ENCODE measurements at regions not wholly inside any gene's neighbourhood (a gene's known extent, or its start where the extent isn't known, plus 50 kb on each side); places are given as distances from the start of the nearest gene placed in this dataset.

DNA sequence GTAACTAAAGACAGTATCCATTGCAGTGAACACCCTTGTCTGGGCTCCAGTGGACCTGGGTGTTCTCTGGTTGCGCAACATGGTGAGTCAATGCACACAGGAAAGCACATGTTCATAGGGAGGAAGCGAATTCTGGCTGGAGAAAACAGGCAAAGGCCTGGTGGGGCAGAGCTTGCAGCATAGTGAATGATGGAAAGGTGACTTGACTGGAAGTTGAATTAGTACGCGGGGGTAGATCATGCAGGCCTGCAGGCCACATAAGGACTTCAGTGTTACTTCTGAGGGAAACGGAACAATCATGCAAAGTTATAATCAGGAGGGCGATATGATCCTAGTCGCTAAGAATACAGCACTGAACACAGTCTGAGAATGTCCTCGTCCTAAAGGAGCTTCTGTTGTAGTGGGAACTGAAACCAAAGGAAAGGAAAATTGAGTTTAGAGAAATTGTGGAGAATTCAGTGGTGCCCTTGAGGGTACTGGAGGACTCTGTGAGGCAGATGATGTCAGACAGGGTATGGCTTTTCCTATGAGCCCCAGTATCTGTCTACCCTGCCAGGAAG lies 71.9 kb upstream of the RANBP3L start:
- peak overlapping the region; percentile 37 for H3K27ac ChIP-seq (replicated peaks)
- TF ChIP-seq GABPA (IDR thresholded peaks at IDR 0.05; ENCODE audit: low read depth): no peak
- peak; percentile 53; the same call in 1 of the 2 replicates for TF ChIP-seq SPI1 (IDR thresholded peaks at IDR 0.05; ENCODE audit: borderline replicate concordance, low read depth)
- TF ChIP-seq, protein P1, sequence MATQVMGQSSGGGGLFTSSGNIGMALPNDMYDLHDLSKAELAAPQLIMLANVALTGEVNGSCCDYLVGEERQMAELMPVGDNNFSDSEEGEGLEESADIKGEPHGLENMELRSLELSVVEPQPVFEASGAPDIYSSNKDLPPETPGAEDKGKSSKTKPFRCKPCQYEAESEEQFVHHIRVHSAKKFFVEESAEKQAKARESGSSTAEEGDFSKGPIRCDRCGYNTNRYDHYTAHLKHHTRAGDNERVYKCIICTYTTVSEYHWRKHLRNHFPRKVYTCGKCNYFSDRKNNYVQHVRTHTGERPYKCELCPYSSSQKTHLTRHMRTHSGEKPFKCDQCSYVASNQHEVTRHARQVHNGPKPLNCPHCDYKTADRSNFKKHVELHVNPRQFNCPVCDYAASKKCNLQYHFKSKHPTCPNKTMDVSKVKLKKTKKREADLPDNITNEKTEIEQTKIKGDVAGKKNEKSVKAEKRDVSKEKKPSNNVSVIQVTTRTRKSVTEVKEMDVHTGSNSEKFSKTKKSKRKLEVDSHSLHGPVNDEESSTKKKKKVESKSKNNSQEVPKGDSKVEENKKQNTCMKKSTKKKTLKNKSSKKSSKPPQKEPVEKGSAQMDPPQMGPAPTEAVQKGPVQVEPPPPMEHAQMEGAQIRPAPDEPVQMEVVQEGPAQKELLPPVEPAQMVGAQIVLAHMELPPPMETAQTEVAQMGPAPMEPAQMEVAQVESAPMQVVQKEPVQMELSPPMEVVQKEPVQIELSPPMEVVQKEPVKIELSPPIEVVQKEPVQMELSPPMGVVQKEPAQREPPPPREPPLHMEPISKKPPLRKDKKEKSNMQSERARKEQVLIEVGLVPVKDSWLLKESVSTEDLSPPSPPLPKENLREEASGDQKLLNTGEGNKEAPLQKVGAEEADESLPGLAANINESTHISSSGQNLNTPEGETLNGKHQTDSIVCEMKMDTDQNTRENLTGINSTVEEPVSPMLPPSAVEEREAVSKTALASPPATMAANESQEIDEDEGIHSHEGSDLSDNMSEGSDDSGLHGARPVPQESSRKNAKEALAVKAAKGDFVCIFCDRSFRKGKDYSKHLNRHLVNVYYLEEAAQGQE (IDR thresholded peaks at IDR 0.05; ENCODE audit: insufficient replicate concordance, low read depth): no peak
- TF ChIP-seq POLR2AphosphoS5 (IDR thresholded peaks at IDR 0.05; ENCODE audit: low read depth): peak; percentile 45; the same call in 1 of the 2 replicates
- H3K4me3 ChIP-seq (replicated peaks; ENCODE audit: insufficient read depth, low read length): no peak overlapping the region
- no peaks in the 10 kb centered on the region for H3K27me3 ChIP-seq (ENCODE audit: insufficient read depth, poor library complexity, severe bottlenecking)
- peak; percentile 89 to 94 for DNase-seq (ENCODE audit: low read depth in 1 of 2, low spot score in 1 of 2)

- H3K27ac ChIP-seq (replicated peaks): peak overlapping the region; percentile 37
These were observed 72.7 kb upstream of the RANBP3L start for GRCh38 chr5:36374266-36374862.

GRCh38 chr5:36377192-36377591 lies 75.5 kb upstream of the RANBP3L start:
- H3K27ac ChIP-seq (replicated peaks): no peak overlapping the region
- no peaks in the 10 kb centered on the region for H3K27me3 ChIP-seq (ENCODE audit: insufficient read depth, poor library complexity, severe bottlenecking)
- no peak for DNase-seq (ENCODE audit: low read depth in 1 of 2, low spot score in 1 of 2)
- H3K4me3 ChIP-seq (replicated peaks; ENCODE audit: insufficient read depth, low read length): no peak overlapping the region
- TF ChIP-seq POLR2AphosphoS5 (IDR thresholded peaks at IDR 0.05; ENCODE audit: low read depth) (no peak), CTCF (IDR thresholded peaks at IDR 0.05; ENCODE audit: insufficient read depth, low read length) (no peak), GABPA (IDR thresholded peaks at IDR 0.05; ENCODE audit: low read depth) (no peak), SPI1 (IDR thresholded peaks at IDR 0.05; ENCODE audit: borderline replicate concordance, low read depth) (no peak)
- TF ChIP-seq, protein P1 (IDR thresholded peaks at IDR 0.05; ENCODE audit: insufficient replicate concordance, low read depth): no peak

More at GRCh38 chr5:36374266-36374862, 72.7 kb upstream of the RANBP3L start:
- H3K4me3 ChIP-seq (replicated peaks; ENCODE audit: insufficient read depth, low read length): no peak overlapping the region
- no peaks in the 10 kb centered on the region for H3K27me3 ChIP-seq (ENCODE audit: insufficient read depth, poor library complexity, severe bottlenecking)
- DNase-seq (ENCODE audit: low read depth in 1 of 2, low spot score in 1 of 2): no peak
- TF ChIP-seq GABPA (IDR thresholded peaks at IDR 0.05; ENCODE audit: low read depth) (no peak), CTCF (IDR thresholded peaks at IDR 0.05; ENCODE audit: insufficient read depth, low read length) (no peak), SPI1 (IDR thresholded peaks at IDR 0.05; ENCODE audit: borderline replicate concordance, low read depth) (no peak), POLR2AphosphoS5 (IDR thresholded peaks at IDR 0.05; ENCODE audit: low read depth) (no peak)
- TF ChIP-seq, protein P1 (IDR thresholded peaks at IDR 0.05; ENCODE audit: insufficient replicate concordance, low read depth): no peak

Data from HL-60 (cell line).